Stomach (tissue), 8 donors: ENCODE measurements at regions not wholly inside any gene's neighbourhood (a gene's known extent, or its start where the extent isn't known, plus 50 kb on each side); places are given as distances from the start of the nearest gene placed in this dataset.

Source experiments
- DNase-seq, 2 donors: peaks; one replicate each; pipeline versions ENCODE4 v3.0.0 to v3.0.0-alpha.2; 2013 to 2019
- H3K27ac ChIP-seq, 5 donors: fragments of 200-600 bp in 4 of 5; sonication (generic) in 4 of 5; one replicate each; pipeline ENCODE4 v1.5.1; 2013 to 2019; ENCODE audit warnings: mild to moderate bottlenecking in 1 of 5, moderate library complexity in 1 of 5
- H3K27me3 ChIP-seq, 3 donors: fragments of 200-600 bp; sonication (generic); one replicate each; pipeline ENCODE4 v1.5.1; 2017 to 2019; ENCODE audit warnings: mixed run types in 1 of 3
- H3K36me3 ChIP-seq, 4 donors: fragments of 200-600 bp; sonication (generic); 1 replicate in 3 of 4; 2 replicates in 1 of 4; pipeline ENCODE4 v1.5.1; 2016 to 2019
- H3K4me1 ChIP-seq, 4 donors: fragments of 200-600 bp; sonication (generic); one replicate each; pipeline ENCODE4 v1.5.1; 2016 to 2019
- H3K4me3 ChIP-seq, 4 donors: fragments of 200-600 bp; sonication (generic) in 3 of 4; one replicate each; pipeline ENCODE4 v1.5.1; 2016 to 2019; ENCODE audit warnings: mild to moderate bottlenecking in 1 of 4
- H3K9me3 ChIP-seq, 4 donors: fragments of 200-600 bp; sonication (generic); one replicate each; pipeline ENCODE4 v1.5.1; 2016 to 2019
- CTCF ChIP-seq, 7 experiments: fragments of 450-650 bp in 4 of 7; fragments of 200-600 bp in 3 of 7; sonication (generic) in 3 of 7; IDR thresholded peaks; one replicate each; pipeline ENCODE4 v1.5.1; 2016 to 2019; ENCODE audit warnings: antibody characterized with exemption in 7 of 7, control low read depth in 2 of 7, mild to moderate bottlenecking in 1 of 7
- EP300 ChIP-seq: sonication (generic); formaldehyde crosslinking; IDR thresholded peaks from one replicate; pipeline ENCODE4 v1.6.1; 2017; ENCODE audit warnings: antibody characterized with exemption
- POLR2A ChIP-seq, 4 donors: fragments of 450-650 bp; IDR thresholded peaks; one replicate each; pipeline ENCODE4 v1.6.1; 2016; ENCODE audit warnings: antibody characterized with exemption in 4 of 4, control low read depth in 2 of 4, mild to moderate bottlenecking in 1 of 4, moderate library complexity in 1 of 4
- POLR2AphosphoS5 ChIP-seq, 3 donors: sonication (generic); formaldehyde crosslinking; IDR thresholded peaks; one replicate each; pipeline ENCODE4 v1.6.1; 2016; ENCODE audit warnings: antibody characterized with exemption in 3 of 3
- WGBS, 5 donors: extraction: QIAGEN DNeasy Blood & Tissue Kit in 3 of 5; methylation state at CpG; one replicate each; pipeline versions ENCODE4 v1.1.5 to v1.1.7; 2013 to 2018; 5-methylcytosine and 5-hydroxymethylcytosine counted together
- intact Hi-C: fragments of 100-400 bp; cut with DNase I; formaldehyde crosslinking; loops from one replicate; pipeline ENCODE4 v1.15.1; 2023; ENCODE audit warnings: low total_unique reads
- donor health status: healthy with polysubstance abuse.
- donor health status: Bipolar disorder and iron deficiency.
- donor health status: healthy.

- Histone ChIP-seq H3K36me3 (no peaks in the 10 kb centered on the region), H3K27me3 (no peaks in the 10 kb centered on the region), H3K27ac (no peak overlapping the region), H3K9me3 (peaks cover 0 to 18% (median 7%) of the 10 kb centered on the region in 4 donors), H3K4me3 (no peak overlapping the region), H3K4me1 (no peaks in the 10 kb centered on the region)
- no peak for DNase-seq
- 47 to 69% (median 57%) methylated on average over 2 of the region's 2 CpGs for WGBS, 5 donors
- intact Hi-C loops, result no loop called here
- TF ChIP-seq EP300 (no peak), POLR2AphosphoS5 (IDR thresholded peaks at IDR 0.05) (no peak), POLR2A (IDR thresholded peaks at IDR 0.05) (no peak), CTCF (IDR thresholded peaks at IDR 0.05) (no peak)
Measured at GRCh38 chr13:90740099-90740498, 607.4 kb upstream of the MIR17HG start.

- H3K27ac ChIP-seq, result no peak overlapping the region
- no peak for TF ChIP-seq POLR2A (IDR thresholded peaks at IDR 0.05)
- TF ChIP-seq POLR2AphosphoS5 (IDR thresholded peaks at IDR 0.05), result no peak
- no peak for TF ChIP-seq EP300
- TF ChIP-seq CTCF (IDR thresholded peaks at IDR 0.05), result no peak
- H3K27me3 ChIP-seq, result no peaks in the 10 kb centered on the region
- intact Hi-C loops, result no loop called here
- H3K9me3 ChIP-seq, result no peaks in the 10 kb centered on the region
- H3K36me3 ChIP-seq, result no peaks in the 10 kb centered on the region
- no peak for DNase-seq
- no peaks in the 10 kb centered on the region for H3K4me1 ChIP-seq
- no peak overlapping the region for H3K4me3 ChIP-seq
Measured at GRCh38 chr13:90742381-90742780, 605.1 kb upstream of the MIR17HG start.

- H3K9me3 ChIP-seq, result no peaks in the 10 kb centered on the region
- 77 to 84% (median 78%) methylated on average over 3 of the region's 3 CpGs for WGBS, 5 donors
- intact Hi-C loops, result no loop called here
- TF ChIP-seq POLR2A (IDR thresholded peaks at IDR 0.05) (no peak), POLR2AphosphoS5 (IDR thresholded peaks at IDR 0.05) (no peak), CTCF (IDR thresholded peaks at IDR 0.05) (no peak), EP300 (no peak)
- DNase-seq, result no peak
- no peak overlapping the region for H3K4me3 ChIP-seq
- H3K27ac ChIP-seq, result no peak overlapping the region
- H3K27me3 ChIP-seq, result no peaks in the 10 kb centered on the region
- no peaks in the 10 kb centered on the region for H3K36me3 ChIP-seq
- H3K4me1 ChIP-seq, result no peaks in the 10 kb centered on the region
Measured at GRCh38 chr13:90746230-90746629, 601.3 kb upstream of the MIR17HG start.

- intact Hi-C loops, result no loop called here
- 72 to 87% (median 77%) methylated on average over 4 of the region's 4 CpGs for WGBS, 5 donors
- no peak for DNase-seq
Measured at GRCh38 chr13:90750021-90750420, 597.5 kb upstream of the MIR17HG start.

More at GRCh38 chr13:90750021-90750420, 597.5 kb upstream of the MIR17HG start:
- H3K36me3 ChIP-seq, result no peaks in the 10 kb centered on the region
- no peak overlapping the region for H3K27ac ChIP-seq
- no peaks in the 10 kb centered on the region for H3K27me3 ChIP-seq
- no peaks in the 10 kb centered on the region for H3K4me1 ChIP-seq
- no peaks in the 10 kb centered on the region for H3K9me3 ChIP-seq
- TF ChIP-seq CTCF (IDR thresholded peaks at IDR 0.05) (no peak), POLR2A (IDR thresholded peaks at IDR 0.05) (no peak), EP300 (no peak), POLR2AphosphoS5 (IDR thresholded peaks at IDR 0.05) (no peak)
- H3K4me3 ChIP-seq, result no peak overlapping the region
